ENCODE measurements at regions not wholly inside any gene's neighbourhood (a gene's known extent, or its start where the extent isn't known, plus 50 kb on each side); places are given as distances from the start of the nearest gene placed in this dataset.

GRCh38 chr11:123325533-123325932 lies 104.5 kb upstream of the GRAMD1B start:
- Histone ChIP-seq H3K27ac (ENCODE audit: low read length) (no peak overlapping the region), H3K4me2 (ENCODE audit: low read length) (no peak overlapping the region), H4K20me1 (ENCODE audit: insufficient read depth) (no peaks in the 10 kb centered on the region), H3K9ac (ENCODE audit: low read length) (no peak overlapping the region), H3K9me3 (ENCODE audit: low read length) (no peaks in the 10 kb centered on the region), H3K9me2 (ENCODE audit: insufficient read depth, low read length) (no peaks in the 10 kb centered on the region), H3K27me3 (ENCODE audit: insufficient read depth, low read depth, low read length) (no peaks in the 10 kb centered on the region), H3F3A (ENCODE audit: insufficient read depth, low read length, poor library complexity, severe bottlenecking) (no peaks in the 10 kb centered on the region), H3K4me3 (ENCODE audit: low read length) (no peak overlapping the region), H3K36me3 (ENCODE audit: insufficient read depth, low read length) (no peaks in the 10 kb centered on the region), H3K79me2 (replicated peaks; ENCODE audit: insufficient read depth, low read length) (no peaks in the 10 kb centered on the region), H2AFZ (ENCODE audit: low read depth, low read length) (no peak overlapping the region)
- no peak for TF ChIP-seq SMC3 (conservative IDR thresholded peaks at IDR 0.05; ENCODE audit: poor library complexity)
- no peak for TF ChIP-seq EZH2 (IDR thresholded peaks at IDR 0.05; ENCODE audit: borderline replicate concordance, insufficient read depth, low read length, poor library complexity, severe bottlenecking)
- no peak for TF ChIP-seq EP300 (conservative IDR thresholded peaks at IDR 0.05; ENCODE audit: poor library complexity, severe bottlenecking)
- TF ChIP-seq POLR2AphosphoS5 (IDR thresholded peaks at IDR 0.05): no peak
- TF ChIP-seq RAD21 (conservative IDR thresholded peaks at IDR 0.05): no peak
- TF ChIP-seq MXI1 (conservative IDR thresholded peaks at IDR 0.05; ENCODE audit: poor library complexity, severe bottlenecking): no peak
- TF ChIP-seq REST (IDR thresholded peaks at IDR 0.05; ENCODE audit: borderline replicate concordance): no peak
- no peak for TF ChIP-seq TAF1 (IDR thresholded peaks at IDR 0.05; ENCODE audit: low read depth)
- no peak for TF ChIP-seq CTCF (IDR thresholded peaks at IDR 0.05; ENCODE audit: poor library complexity, severe bottlenecking)

GRCh38 chr11:123323568-123323967 lies 106.5 kb upstream of the GRAMD1B start:
- Histone ChIP-seq H2AFZ (ENCODE audit: low read depth, low read length) (no peak overlapping the region), H3K4me3 (ENCODE audit: low read length) (no peak overlapping the region), H3F3A (ENCODE audit: insufficient read depth, low read length, poor library complexity, severe bottlenecking) (no peaks in the 10 kb centered on the region), H3K27me3 (ENCODE audit: insufficient read depth, low read depth, low read length) (no peaks in the 10 kb centered on the region), H3K4me2 (ENCODE audit: low read length) (no peak overlapping the region), H4K20me1 (ENCODE audit: insufficient read depth) (no peaks in the 10 kb centered on the region), H3K9ac (ENCODE audit: low read length) (no peak overlapping the region), H3K9me3 (ENCODE audit: low read length) (no peaks in the 10 kb centered on the region), H3K36me3 (ENCODE audit: insufficient read depth, low read length) (no peaks in the 10 kb centered on the region), H3K79me2 (replicated peaks; ENCODE audit: insufficient read depth, low read length) (no peaks in the 10 kb centered on the region), H3K9me2 (ENCODE audit: insufficient read depth, low read length) (no peaks in the 10 kb centered on the region), H3K27ac (ENCODE audit: low read length) (no peak overlapping the region)
- TF ChIP-seq MXI1 (conservative IDR thresholded peaks at IDR 0.05; ENCODE audit: poor library complexity, severe bottlenecking): no peak
- no peak for TF ChIP-seq CTCF (IDR thresholded peaks at IDR 0.05; ENCODE audit: poor library complexity, severe bottlenecking)
- TF ChIP-seq RAD21 (conservative IDR thresholded peaks at IDR 0.05): no peak
- TF ChIP-seq EZH2 (IDR thresholded peaks at IDR 0.05; ENCODE audit: borderline replicate concordance, insufficient read depth, low read length, poor library complexity, severe bottlenecking): no peak
- no peak for TF ChIP-seq SMC3 (conservative IDR thresholded peaks at IDR 0.05; ENCODE audit: poor library complexity)
- no peak for TF ChIP-seq TAF1 (IDR thresholded peaks at IDR 0.05; ENCODE audit: low read depth)
- no peak for TF ChIP-seq POLR2AphosphoS5 (IDR thresholded peaks at IDR 0.05)
- TF ChIP-seq REST (IDR thresholded peaks at IDR 0.05; ENCODE audit: borderline replicate concordance): no peak
- no peak for TF ChIP-seq EP300 (conservative IDR thresholded peaks at IDR 0.05; ENCODE audit: poor library complexity, severe bottlenecking)
